Esophagus muscularis mucosa (tissue), 4 donors: ENCODE measurements at regions not wholly inside any gene's neighbourhood (a gene's known extent, or its start where the extent isn't known, plus 50 kb on each side); places are given as distances from the start of the nearest gene placed in this dataset.

Experiments used
- DNase-seq: peaks from one replicate; pipeline ENCODE4 v3.0.0-alpha.2; 2017; ENCODE audit errors: extremely low spot score
- H3K27ac ChIP-seq, 4 donors: fragments of 200-600 bp; sonication (generic); replicated peaks in 1 of 4; 1 replicate in 3 of 4; 2 replicates in 1 of 4; pipeline ENCODE4 v1.5.1; 2016 to 2019; ENCODE audit warnings: mild to moderate bottlenecking in 1 of 4
- H3K27me3 ChIP-seq, 4 donors: fragments of 200-600 bp; sonication (generic); one replicate each; pipeline versions ENCODE4 v1.5.1 to v1.6.0; 2016 to 2019
- H3K36me3 ChIP-seq, 4 donors: fragments of 200-600 bp; sonication (generic); one replicate each; pipeline ENCODE4 v1.5.1; 2016 to 2019
- H3K4me1 ChIP-seq, 4 donors: fragments of 200-600 bp; sonication (generic); one replicate each; pipeline ENCODE4 v1.5.1; 2016 to 2019
- H3K4me3 ChIP-seq, 4 donors: fragments of 200-600 bp; sonication (generic); 1 replicate in 2 of 4; 2 replicates in 2 of 4; pipeline ENCODE4 v1.5.1; 2016 to 2019; ENCODE audit warnings: mild to moderate bottlenecking in 4 of 4, moderate library complexity in 1 of 4
- H3K9me3 ChIP-seq, 4 donors: fragments of 200-600 bp; sonication (generic); 1 replicate in 3 of 4; 2 replicates in 1 of 4; pipeline ENCODE4 v1.5.1; 2016 to 2019
- EP300 ChIP-seq: sonication (generic); formaldehyde crosslinking; IDR thresholded peaks from one replicate; pipeline ENCODE4 v1.6.1; 2017; ENCODE audit warnings: antibody characterized with exemption
- POLR2A ChIP-seq: fragments of 450-650 bp; IDR thresholded peaks from one replicate; pipeline ENCODE4 v1.6.1; 2017; ENCODE audit warnings: antibody characterized with exemption, moderate library complexity, mild to moderate bottlenecking, low read depth
- POLR2AphosphoS5 ChIP-seq, 2 donors: sonication (generic); formaldehyde crosslinking; IDR thresholded peaks; one replicate each; pipeline ENCODE4 v1.6.1; 2017; ENCODE audit warnings: antibody characterized with exemption in 2 of 2
- WGBS: methylation state at CpG from one replicate; pipeline ENCODE4 v1.1.5; 2018; 5-methylcytosine and 5-hydroxymethylcytosine counted together
- intact Hi-C: fragments of 100-400 bp; cut with DNase I; formaldehyde crosslinking; loops from one replicate; pipeline ENCODE4 v1.15.1; 2023
- TF ChIP-seq, protein P1 (sequence below), 3 experiments: fragments of 200-600 bp in 2 of 3; fragments of 450-650 bp in 1 of 3; sonication (generic) in 2 of 3; IDR thresholded peaks; one replicate each; pipeline ENCODE4 v1.5.1; 2017 to 2019; ENCODE audit warnings: antibody characterized with exemption in 3 of 3, mild to moderate bottlenecking in 2 of 3, moderate library complexity in 1 of 3

GRCh38 chr18:25896178-25896780 lies 194.1 kb downstream of the SS18 start:
- Histone ChIP-seq H3K36me3 (no peaks in the 10 kb centered on the region), H3K4me1 (no peaks in the 10 kb centered on the region), H3K4me3 (no peak overlapping the region), H3K9me3 (peaks cover 0 to 8% (median 7%) of the 10 kb centered on the region in 4 donors), H3K27me3 (no peaks in the 10 kb centered on the region), H3K27ac (no peak overlapping the region)
- TF ChIP-seq POLR2AphosphoS5 (IDR thresholded peaks at IDR 0.05) (no peak), POLR2A (no peak), EP300 (no peak)
- TF ChIP-seq, protein P1, sequence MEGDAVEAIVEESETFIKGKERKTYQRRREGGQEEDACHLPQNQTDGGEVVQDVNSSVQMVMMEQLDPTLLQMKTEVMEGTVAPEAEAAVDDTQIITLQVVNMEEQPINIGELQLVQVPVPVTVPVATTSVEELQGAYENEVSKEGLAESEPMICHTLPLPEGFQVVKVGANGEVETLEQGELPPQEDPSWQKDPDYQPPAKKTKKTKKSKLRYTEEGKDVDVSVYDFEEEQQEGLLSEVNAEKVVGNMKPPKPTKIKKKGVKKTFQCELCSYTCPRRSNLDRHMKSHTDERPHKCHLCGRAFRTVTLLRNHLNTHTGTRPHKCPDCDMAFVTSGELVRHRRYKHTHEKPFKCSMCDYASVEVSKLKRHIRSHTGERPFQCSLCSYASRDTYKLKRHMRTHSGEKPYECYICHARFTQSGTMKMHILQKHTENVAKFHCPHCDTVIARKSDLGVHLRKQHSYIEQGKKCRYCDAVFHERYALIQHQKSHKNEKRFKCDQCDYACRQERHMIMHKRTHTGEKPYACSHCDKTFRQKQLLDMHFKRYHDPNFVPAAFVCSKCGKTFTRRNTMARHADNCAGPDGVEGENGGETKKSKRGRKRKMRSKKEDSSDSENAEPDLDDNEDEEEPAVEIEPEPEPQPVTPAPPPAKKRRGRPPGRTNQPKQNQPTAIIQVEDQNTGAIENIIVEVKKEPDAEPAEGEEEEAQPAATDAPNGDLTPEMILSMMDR (IDR thresholded peaks at IDR 0.05): peak; percentile 37 to 62 (median 46)
- WGBS: 11% methylated on average over 10 of the region's 10 CpGs
- DNase-seq: no peak
- intact Hi-C loops: loop anchor here (5.0 kb wide), 1 partner anchor 1019 kb away; no protein-coding TSS in a partner anchor

- intact Hi-C loops: loop anchor here (5.0 kb wide), 1 partner anchor 1018 kb away; no protein-coding TSS in a partner anchor
- WGBS: 81% methylated on average over 3 of the region's 3 CpGs
- H3K27ac ChIP-seq: no peak overlapping the region
Measured at GRCh38 chr18:25895518-25895917, 194.9 kb downstream of the SS18 start.

GRCh38 chr18:25886283-25886682 lies 204.1 kb downstream of the SS18 start:
- no peak for DNase-seq
- H3K36me3 ChIP-seq: no peaks in the 10 kb centered on the region
- peaks cover 0 to 18% (median 12%) of the 10 kb centered on the region in 4 donors for H3K9me3 ChIP-seq
- H3K27me3 ChIP-seq: no peaks in the 10 kb centered on the region
- no peak overlapping the region for H3K4me3 ChIP-seq
- intact Hi-C loops: no loop called here
- TF ChIP-seq EP300 (no peak), POLR2A (no peak), POLR2AphosphoS5 (IDR thresholded peaks at IDR 0.05) (no peak)
- TF ChIP-seq, protein P1 (IDR thresholded peaks at IDR 0.05): no peak
- no peak overlapping the region for H3K27ac ChIP-seq
- no peaks in the 10 kb centered on the region for H3K4me1 ChIP-seq

More at GRCh38 chr18:25895518-25895917, 194.9 kb downstream of the SS18 start:
- TF ChIP-seq POLR2A: no peak
- no peak for TF ChIP-seq EP300
- TF ChIP-seq, protein P1 (IDR thresholded peaks at IDR 0.05): no peak
- DNase-seq: no peak
- Histone ChIP-seq H3K36me3 (no peaks in the 10 kb centered on the region), H3K4me3 (no peak overlapping the region), H3K4me1 (no peaks in the 10 kb centered on the region), H3K27me3 (no peaks in the 10 kb centered on the region), H3K9me3 (no peaks in the 10 kb centered on the region)

DNA sequence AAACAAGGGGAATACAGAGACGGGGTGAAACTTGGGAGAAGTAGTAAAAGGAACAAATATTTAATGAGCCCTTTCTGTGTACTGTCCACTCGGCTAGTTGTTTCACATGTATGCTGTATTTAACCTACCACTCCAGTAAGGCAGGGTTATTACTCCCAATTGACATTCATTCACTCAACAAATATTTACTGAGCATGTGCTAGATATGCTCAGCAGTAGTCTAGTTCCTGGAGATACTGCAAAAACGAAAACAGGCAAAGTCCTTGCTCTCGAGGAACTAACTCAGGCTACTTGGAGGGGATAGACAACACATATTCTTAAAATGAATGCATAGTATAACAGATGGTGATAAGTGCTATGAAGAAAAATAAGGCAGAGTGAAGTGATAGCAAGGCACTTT lies 207.3 kb downstream of the SS18 start:
- Histone ChIP-seq H3K27ac (no peak overlapping the region), H3K36me3 (no peaks in the 10 kb centered on the region), H3K9me3 (peaks cover 0 to 18% (median 12%) of the 10 kb centered on the region in 4 donors), H3K4me1 (no peaks in the 10 kb centered on the region), H3K27me3 (no peaks in the 10 kb centered on the region), H3K4me3 (no peak overlapping the region)
- TF ChIP-seq POLR2AphosphoS5 (IDR thresholded peaks at IDR 0.05) (no peak), EP300 (no peak), POLR2A (no peak)
- TF ChIP-seq, protein P1 (IDR thresholded peaks at IDR 0.05): no peak
- intact Hi-C loops: no loop called here
- DNase-seq: no peak
- WGBS: 70% methylated on average over 4 of the region's 4 CpGs

DNA sequence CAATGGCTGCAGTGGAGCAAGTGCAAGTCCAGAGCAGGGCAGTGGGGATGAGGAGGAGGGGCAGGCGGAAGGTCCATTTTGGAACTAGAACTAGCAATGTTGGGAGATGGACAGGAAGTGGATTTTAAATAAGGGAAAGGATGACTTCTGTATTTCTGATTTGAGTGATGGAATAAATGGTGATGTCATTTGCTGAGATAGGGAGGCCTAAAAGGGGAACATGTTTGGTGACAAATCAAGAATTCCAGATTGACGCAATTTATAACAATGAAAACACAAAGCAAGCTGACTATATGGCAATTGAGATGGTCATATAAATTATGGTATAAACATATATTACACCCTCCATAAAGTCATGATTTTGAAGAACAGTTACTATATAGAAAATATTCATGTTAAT lies 209.3 kb downstream of the SS18 start:
- no peak for DNase-seq
- H3K9me3 ChIP-seq: peaks cover 0 to 10% (median 10%) of the 10 kb centered on the region in 4 donors
- no peak overlapping the region for H3K4me3 ChIP-seq
- H3K4me1 ChIP-seq: peaks cover 0 to 2% (median 0%) of the 10 kb centered on the region in 4 donors
- intact Hi-C loops: no loop called here
- H3K27me3 ChIP-seq: no peaks in the 10 kb centered on the region
- no peaks in the 10 kb centered on the region for H3K36me3 ChIP-seq
- TF ChIP-seq EP300 (no peak), POLR2AphosphoS5 (IDR thresholded peaks at IDR 0.05) (no peak), POLR2A (no peak)
- TF ChIP-seq, protein P1 (IDR thresholded peaks at IDR 0.05): no peak
- no peak overlapping the region for H3K27ac ChIP-seq
- WGBS: 97% methylated on average over 2 of the region's 2 CpGs
